Mesodermal cell (in vitro differentiated cells): ENCODE measurements at regions not wholly inside any gene's neighbourhood (a gene's known extent, or its start where the extent isn't known, plus 50 kb on each side); places are given as distances from the start of the nearest gene placed in this dataset.

ENCODE experiments used
- H3K27ac ChIP-seq: 2 replicates; pipeline ENCODE4 v1.7.0; 2013; ENCODE audit warnings: mild to moderate bottlenecking, low read depth, low read length, moderate library complexity; ENCODE audit not compliant: severe bottlenecking
- H3K36me3 ChIP-seq: 2 replicates; pipeline ENCODE4 v1.7.1; 2013; ENCODE audit warnings: mild to moderate bottlenecking, low read length, moderate library complexity; ENCODE audit not compliant: control insufficient read depth, insufficient read depth
- H3K4me1 ChIP-seq: one replicate; pipeline ENCODE4 v1.7.1; 2013; ENCODE audit warnings: mild to moderate bottlenecking, low read length; ENCODE audit not compliant: insufficient read depth, control insufficient read depth, poor library complexity, severe bottlenecking
- H3K4me3 ChIP-seq: 2 replicates; pipeline ENCODE4 v1.7.0; 2013; ENCODE audit warnings: low read length, control low read depth, mild to moderate bottlenecking; ENCODE audit not compliant: insufficient read depth, poor library complexity, severe bottlenecking; ENCODE audit errors: extremely low read depth
- H3K9me3 ChIP-seq: 2 replicates; pipeline ENCODE4 v1.7.1; 2013; ENCODE audit warnings: mild to moderate bottlenecking, low read length, moderate library complexity; ENCODE audit not compliant: control insufficient read depth
- WGBS, 2 experiments: methylation state at CpG; one replicate each; pipeline ENCODE4 v1.1.5; 2013; ENCODE audit warnings: missing lambda C conversion rate in 2 of 2; ENCODE audit not compliant: insufficient coverage in 2 of 2; 5-methylcytosine and 5-hydroxymethylcytosine counted together

DNA sequence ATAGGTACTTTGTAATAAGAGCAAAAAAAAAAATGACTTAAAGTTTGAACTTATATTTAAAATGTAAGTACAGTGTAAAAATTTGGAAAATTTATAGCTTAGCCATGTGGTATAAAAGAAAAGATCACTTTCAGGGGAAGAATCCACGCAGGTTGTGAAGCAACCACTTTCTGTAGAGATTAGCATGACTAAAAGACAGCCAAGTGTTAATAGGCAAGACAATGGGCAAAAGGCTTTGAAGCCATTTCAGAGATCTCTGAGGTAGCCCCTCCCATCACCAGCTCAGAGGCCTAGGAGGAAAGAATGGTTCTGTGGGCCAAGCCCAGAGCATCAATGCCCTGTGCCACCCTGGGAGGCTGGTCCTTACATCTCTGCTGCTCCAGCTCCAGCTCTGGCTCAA is 346.3 kb upstream of the CHD1 start:
- 86 to 100% methylated on average over 1 of the region's 1 CpG for WGBS, 2 experiments
- Histone ChIP-seq H3K27ac (no peak overlapping the region), H3K4me3 (no peak overlapping the region), H3K9me3 (no peaks in the 10 kb centered on the region), H3K36me3 (no peaks in the 10 kb centered on the region), H3K4me1 (no peaks in the 10 kb centered on the region)

DNA sequence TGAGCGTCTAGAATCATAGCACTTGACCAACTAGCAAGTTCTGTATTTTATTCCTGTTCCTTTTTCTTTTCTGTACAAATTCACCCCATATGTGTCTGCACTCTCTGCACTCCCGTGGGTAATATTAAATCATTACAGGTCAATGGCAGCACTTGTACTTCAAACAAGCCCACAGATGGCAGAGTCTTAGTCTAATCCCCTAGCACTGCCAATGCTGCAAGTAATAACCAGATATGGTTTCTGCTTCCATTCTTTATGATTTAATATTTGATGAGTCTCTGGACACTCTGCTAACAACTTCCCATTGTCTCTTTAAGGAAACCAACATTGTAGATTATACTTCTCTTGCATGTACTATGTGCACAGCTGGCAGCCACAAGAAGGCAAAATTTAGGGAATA is 343.8 kb upstream of the CHD1 start:
- WGBS, 2 experiments = 87 to 94% methylated on average over 2 of the region's 2 CpGs

DNA sequence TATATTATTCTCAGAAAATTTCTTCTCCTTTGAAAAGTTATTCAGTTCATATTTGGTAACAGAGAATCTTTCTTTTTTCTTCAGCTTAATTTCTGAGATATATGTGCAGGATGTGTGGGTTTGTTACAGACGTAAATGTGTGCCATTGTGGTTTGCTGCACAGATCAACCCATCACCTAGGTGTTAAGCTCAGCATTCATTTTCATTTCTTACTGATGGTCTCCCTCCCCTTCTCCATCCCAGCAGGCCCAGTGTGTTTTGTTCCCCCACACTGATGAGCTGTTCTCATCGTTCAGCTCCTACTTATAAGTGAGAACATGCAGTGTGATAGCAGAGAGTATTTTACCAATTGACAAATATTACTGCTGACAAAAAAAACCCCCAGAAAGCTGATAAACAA is 330.0 kb upstream of the CHD1 start:
- H3K9me3 ChIP-seq = peaks cover 12% of the 10 kb centered on the region
- no peak overlapping the region for H3K4me3 ChIP-seq
- H3K4me1 ChIP-seq = no peaks in the 10 kb centered on the region
- WGBS, 2 experiments = no CpG with 5 or more reads among the region's 2 CpGs
- H3K27ac ChIP-seq = no peak overlapping the region
- no peaks in the 10 kb centered on the region for H3K36me3 ChIP-seq

More for the DNA sequence above, 343.8 kb upstream of the CHD1 start:
- Histone ChIP-seq H3K27ac (no peak overlapping the region), H3K36me3 (no peaks in the 10 kb centered on the region), H3K4me3 (no peak overlapping the region), H3K4me1 (no peaks in the 10 kb centered on the region), H3K9me3 (no peaks in the 10 kb centered on the region)

DNA sequence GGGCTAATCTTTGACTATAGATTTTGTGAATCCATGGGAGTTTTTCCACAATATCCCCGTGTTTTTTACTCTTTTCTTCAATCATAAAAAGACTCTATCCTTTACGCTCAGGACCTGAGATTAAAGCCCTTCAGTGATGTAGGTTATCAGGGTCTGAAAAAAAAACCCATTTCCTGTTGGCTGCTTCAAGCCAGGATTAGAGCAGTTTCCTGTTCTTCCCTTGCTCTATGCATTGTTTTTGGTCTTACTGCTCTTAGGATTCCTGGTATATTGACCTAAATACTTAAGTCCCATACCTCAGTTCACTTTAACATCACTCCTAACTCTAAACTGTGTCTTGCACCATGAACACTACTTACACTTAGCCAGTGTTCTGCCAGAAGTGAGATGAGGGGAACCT is 319.3 kb upstream of the CHD1 start:
- no peaks in the 10 kb centered on the region for H3K36me3 ChIP-seq
- no CpG with 5 or more reads among the region's 2 CpGs for WGBS, 2 experiments
- H3K27ac ChIP-seq = peak overlapping the region; percentile 47
- H3K4me3 ChIP-seq = no peak overlapping the region
- H3K9me3 ChIP-seq = no peaks in the 10 kb centered on the region
- H3K4me1 ChIP-seq = peaks cover 7% of the 10 kb centered on the region

DNA sequence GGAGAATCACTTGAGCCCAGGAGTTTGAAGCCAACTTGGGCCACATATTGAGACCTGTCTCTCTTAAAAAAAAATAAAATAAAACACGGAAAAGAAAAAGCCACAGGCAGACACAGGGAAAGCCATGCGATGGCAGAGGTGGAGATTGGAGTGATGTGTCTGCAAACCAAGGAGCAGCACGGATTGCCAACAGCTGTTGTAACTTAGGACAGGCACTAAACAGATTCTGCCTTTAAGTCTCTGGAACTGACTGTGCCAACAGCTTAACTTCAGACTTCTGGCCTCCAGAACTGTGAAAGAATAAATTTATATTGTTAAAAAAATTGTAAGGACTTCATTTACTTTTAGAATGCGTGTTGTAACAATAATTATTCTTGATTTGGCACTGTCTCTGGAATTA is 318.5 kb upstream of the CHD1 start:
- 97 to 100% methylated on average over 2 to 3 of the region's 4 CpGs for WGBS, 2 experiments
- no peaks in the 10 kb centered on the region for H3K9me3 ChIP-seq

DNA sequence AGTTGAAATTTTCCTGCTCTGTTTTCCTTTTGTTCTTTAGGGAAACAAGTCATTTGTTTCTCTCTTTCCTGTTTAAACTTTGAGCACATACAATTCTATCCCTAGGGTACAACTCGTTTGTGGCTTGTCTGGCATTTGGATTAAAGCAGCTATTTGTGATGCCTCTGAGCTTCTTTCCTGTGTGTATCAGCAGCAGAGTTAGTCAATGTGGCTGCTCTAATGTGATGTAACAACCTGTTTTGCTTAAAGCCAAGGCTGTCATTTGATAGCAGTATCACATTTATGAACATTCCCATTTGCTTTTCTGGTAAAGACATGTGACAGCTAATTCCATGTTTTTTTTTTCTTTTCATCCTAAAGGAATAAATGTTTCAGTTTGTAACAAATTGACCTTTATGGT is 314.3 kb upstream of the CHD1 start:
- no CpG with 5 or more reads among the region's 1 CpG for WGBS, 2 experiments
- Histone ChIP-seq H3K27ac (no peak overlapping the region), H3K36me3 (no peaks in the 10 kb centered on the region)

More for the DNA sequence above, 318.5 kb upstream of the CHD1 start:
- H3K4me1 ChIP-seq = peaks cover 7% of the 10 kb centered on the region
- H3K27ac ChIP-seq = no peak overlapping the region
- no peak overlapping the region for H3K4me3 ChIP-seq
- no peaks in the 10 kb centered on the region for H3K36me3 ChIP-seq

DNA sequence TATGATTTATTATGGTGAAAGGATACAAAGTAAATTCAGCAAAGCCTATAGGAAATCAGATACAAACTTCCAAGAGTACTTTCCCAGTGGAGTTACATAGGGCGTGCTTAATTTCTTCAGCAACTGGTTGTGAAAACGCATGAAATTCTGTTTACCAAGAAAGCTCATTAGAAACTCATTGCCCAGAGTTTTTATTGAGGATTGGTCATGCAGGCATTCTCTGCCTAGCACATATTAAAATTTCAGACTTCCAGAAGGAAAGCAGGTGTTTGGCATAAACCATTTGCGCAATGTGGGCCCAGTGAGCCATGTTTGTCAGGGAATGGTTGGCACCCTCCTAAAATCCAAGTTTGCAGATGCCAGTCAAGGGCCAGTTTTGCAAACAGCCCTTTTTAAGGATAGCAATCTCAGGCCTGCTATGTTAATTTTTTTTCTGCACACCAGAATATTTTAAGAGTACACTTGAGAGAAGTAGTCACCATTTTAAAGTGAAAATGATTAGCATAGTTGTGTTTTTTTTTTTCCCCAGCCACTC is 311.1 kb upstream of the CHD1 start:
- H3K27ac ChIP-seq = no peak overlapping the region
- no peak overlapping the region for H3K4me3 ChIP-seq
- no peaks in the 10 kb centered on the region for H3K9me3 ChIP-seq
- H3K36me3 ChIP-seq = no peaks in the 10 kb centered on the region
- no peaks in the 10 kb centered on the region for H3K4me1 ChIP-seq
- WGBS, 2 experiments = 90 to 96% methylated on average over 3 of the region's 3 CpGs

More for the DNA sequence above, 314.3 kb upstream of the CHD1 start:
- Histone ChIP-seq H3K4me3 (no peak overlapping the region), H3K9me3 (no peaks in the 10 kb centered on the region), H3K4me1 (peaks cover under 1% of the 10 kb centered on the region)

DNA sequence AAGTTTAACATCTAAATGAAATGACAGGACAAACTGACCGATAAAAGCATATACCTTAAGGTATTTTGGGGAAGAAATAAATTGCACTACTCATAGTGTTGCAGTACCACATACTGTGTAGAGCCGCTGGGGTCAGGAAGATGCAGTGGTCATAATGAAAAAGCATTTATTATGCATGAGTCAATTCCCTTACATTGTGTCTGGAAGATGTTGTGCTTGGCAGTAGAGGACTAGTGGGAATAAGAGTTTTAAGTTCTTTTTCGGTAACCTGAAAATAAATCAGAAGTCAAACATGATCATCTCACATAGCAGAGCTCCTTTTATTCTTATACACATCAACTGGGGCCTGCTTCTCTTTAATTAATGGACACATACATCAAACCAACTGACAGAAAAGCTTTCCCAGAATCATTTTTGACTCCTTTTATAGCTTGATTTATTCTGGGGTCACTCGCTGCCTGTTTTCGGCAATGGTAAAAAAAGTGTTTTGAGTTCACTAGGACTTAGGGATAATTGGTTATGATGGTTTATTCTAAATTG is 262.5 kb upstream of the CHD1 start:
- H3K27ac ChIP-seq = no peak overlapping the region
- H3K36me3 ChIP-seq = no peaks in the 10 kb centered on the region
- 33 to 89% methylated on average over 1 to 3 of the region's 5 CpGs for WGBS, 2 experiments
- H3K9me3 ChIP-seq = no peaks in the 10 kb centered on the region
- H3K4me1 ChIP-seq = no peaks in the 10 kb centered on the region
- H3K4me3 ChIP-seq = no peak overlapping the region

DNA sequence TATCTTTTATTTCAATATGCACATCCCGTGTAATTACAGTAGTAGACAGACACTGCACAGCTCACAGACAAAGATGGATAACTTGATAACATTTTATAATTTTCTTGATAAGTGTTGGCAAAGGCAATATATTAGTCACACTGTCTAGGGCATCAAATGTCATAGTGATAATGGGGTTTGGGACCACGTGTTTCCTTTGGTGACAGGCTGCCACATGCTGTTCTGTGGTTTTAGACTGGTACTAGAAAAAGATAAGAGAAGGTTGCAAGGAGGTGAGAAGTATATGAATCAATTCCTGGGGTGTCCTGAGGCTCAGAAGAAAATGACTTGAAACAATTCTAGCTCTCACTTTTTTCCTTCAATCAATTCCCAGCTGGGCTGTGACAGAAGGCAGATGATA is 258.8 kb upstream of the CHD1 start:
- Histone ChIP-seq H3K4me3 (no peak overlapping the region), H3K9me3 (no peaks in the 10 kb centered on the region), H3K27ac (no peak overlapping the region), H3K36me3 (no peaks in the 10 kb centered on the region), H3K4me1 (no peaks in the 10 kb centered on the region)
- 10 to 20% methylated on average over 1 of the region's 2 CpGs for WGBS, 2 experiments

DNA sequence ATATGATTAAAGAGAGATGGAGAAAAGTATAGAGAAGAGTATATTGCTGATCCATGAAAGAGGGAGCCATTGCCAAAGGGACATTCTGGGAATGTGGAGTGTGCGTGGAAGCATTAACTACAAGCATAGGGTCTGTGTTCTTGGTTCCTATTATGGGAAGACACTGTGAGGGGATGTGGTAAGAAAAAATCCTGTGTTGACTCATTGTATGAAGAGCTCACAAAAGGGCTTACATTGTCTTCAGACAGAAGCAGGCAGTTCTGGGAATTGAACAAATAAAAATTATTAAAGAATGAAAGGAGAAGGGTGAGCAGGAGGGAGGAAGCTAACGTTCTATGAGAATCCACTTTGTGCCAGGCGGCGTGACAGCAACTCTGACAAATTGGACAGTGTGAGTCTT is 250.4 kb upstream of the CHD1 start:
- WGBS, 2 experiments = 92 to 93% methylated on average over 4 of the region's 4 CpGs
- no peak overlapping the region for H3K4me3 ChIP-seq
- peaks cover 9% of the 10 kb centered on the region for H3K4me1 ChIP-seq
- no peaks in the 10 kb centered on the region for H3K36me3 ChIP-seq
- H3K27ac ChIP-seq = no peak overlapping the region
- no peaks in the 10 kb centered on the region for H3K9me3 ChIP-seq

DNA sequence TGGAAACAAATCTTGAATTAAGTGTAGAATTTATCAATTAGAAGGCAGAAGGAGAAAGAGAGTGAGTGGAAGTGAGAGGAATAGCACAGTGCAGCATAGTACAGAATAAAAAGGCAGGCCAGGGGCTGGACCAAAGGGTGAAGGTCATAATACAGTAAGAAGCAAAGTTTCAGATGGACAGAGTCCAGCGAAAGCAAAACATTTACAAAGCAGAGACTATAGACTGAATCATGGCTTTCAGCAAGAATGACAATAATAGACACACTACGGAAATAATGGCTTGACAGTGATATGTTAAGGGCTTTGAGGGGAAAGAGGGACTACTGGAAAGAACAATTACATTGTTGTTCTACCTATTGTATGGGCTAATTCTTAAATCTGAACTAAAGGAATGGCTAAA is 249.0 kb upstream of the CHD1 start:
- Histone ChIP-seq H3K4me1 (peaks cover 9% of the 10 kb centered on the region), H3K27ac (no peak overlapping the region), H3K4me3 (no peak overlapping the region), H3K9me3 (no peaks in the 10 kb centered on the region), H3K36me3 (no peaks in the 10 kb centered on the region)
- WGBS, 2 experiments = 100% methylated on average over 1 of the region's 2 CpGs; no CpG with 5 or more reads in 1 of the 2 experiments
